GM21619 (cell line): ENCODE measurements at regions not wholly inside any gene's neighbourhood (a gene's known extent, or its start where the extent isn't known, plus 50 kb on each side); places are given as distances from the start of the nearest gene placed in this dataset.
"Not testable (repeated sequence)": the region's sequence is repeated elsewhere in the genome, so short reads cannot be mapped to it uniquely, and the experiment has no call there.

ENCODE experiments used
- ATAC-seq: cut with Tn5 transposase; IDR thresholded peaks from one replicate; pipeline ENCODE4 v1.9.1; 2021; ENCODE audit not compliant: unreplicated experiment

DNA sequence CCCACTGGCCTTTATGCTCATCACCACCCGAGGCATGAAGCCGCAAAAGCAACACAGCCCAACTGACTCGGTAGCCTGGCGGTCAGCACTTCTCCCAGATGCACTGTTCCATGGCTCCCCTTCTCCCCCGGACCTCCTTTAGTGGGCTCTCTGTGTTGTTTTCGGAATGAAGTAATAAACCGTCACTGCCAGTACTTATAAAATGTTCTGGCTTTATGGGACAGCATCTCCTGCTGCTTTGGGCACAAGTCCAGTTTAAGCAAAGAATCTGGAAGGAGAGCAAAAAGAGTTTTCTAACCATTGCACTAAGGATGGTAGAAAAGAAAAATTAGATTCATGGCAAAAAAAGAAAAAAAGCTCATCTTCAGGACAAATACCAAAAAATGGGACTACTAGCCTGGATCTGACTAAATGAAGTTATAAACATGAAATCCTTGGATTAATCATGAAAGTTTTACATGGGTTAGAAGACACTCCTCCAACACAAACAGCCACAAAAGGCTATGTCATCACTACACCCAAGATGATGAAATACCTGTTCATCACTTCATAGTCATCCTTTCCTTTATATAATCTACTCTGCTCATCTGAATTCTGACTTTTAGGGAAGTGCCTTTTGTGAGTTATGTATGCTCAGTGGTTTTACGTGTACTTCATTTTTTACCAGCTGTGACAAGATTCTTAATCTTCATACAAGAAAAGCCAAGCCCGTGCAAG lies 89.5 kb upstream of the UBE2E2 start:
- no peak for ATAC-seq

DNA sequence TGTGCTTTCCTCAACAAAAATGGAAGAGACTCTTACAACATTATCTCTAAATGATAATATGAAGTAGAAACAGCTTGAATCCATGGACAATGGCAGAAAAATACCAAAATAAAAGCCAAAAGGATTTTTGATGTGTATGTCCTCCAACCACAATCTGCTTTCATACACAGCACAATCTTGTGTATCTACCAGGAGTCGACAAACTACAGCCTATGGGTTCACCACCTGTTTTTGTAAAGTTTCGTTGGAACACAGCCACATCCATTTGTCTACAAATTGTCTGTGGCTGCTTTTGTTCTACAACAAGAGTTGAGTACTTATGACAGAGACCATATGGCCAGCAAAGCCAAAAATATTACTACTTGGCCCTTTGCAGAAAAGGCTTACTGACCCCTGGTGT lies 88.7 kb upstream of the UBE2E2 start:
- no peak for ATAC-seq

DNA sequence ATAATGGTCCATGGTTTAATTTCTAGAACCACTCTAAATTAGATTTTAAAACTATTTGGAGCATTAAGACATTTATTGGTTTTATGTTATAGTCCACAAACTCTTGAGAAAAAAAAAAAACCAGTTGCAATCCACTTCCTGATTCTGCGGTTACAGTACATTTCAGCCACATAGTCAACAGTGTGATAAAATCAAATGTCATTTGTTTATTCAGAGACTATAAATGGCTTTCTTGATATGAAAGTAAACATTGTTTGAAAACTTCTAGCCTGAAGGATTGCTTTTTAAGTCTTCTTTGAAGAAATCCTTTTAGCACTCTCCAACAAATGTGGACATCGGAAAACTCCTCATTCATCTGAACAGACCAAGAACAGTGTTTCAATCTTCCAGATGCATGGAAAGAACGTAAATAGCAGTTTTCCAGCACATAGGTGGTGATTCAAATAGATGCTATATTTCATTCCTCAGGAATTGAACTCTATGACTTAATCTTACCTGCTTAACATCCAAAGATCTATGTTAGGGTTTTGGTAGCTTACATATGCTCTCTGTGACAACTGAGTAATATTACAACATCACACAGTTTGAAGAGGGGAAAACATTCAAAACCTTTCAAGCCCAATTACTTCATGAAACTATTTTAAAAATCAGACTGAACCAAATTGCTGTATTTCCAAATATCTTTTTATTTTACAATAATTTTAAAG lies 87.8 kb upstream of the UBE2E2 start:
- ATAC-seq, result no peak

DNA sequence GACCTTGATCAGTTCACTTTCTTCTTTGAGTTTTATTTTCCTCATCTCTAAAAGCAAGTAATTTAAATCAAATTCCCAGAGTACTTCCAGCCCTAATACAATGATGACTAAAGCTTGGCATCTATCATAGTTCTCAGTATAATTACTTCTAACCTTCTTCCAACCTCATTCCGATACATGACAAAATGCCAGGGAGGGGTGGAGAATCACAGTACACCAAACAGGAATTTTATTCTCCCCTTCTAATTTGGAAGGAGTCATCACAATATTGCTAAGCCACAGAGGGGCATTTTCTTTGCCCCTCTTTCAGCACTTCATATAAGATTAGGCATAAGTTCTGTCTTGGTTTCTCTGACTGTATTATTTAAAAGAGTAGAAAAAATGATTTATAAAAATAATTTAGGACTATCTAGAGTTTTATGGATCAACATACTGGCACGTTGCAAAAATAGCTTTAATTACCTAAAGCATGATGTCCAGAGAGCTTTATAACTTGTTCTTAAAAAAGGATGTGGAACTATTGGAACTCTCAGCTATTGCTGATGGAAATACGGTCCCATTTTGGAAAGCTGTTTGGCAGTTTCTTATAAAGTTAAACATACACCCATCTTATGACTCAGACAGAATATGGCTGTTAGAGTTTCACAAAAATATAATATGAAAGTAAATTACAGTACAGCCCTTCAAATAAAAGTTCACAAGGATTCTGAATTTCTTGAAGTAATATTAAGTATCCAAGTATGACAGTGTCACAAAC lies 86.9 kb upstream of the UBE2E2 start:
- no peak for ATAC-seq

DNA sequence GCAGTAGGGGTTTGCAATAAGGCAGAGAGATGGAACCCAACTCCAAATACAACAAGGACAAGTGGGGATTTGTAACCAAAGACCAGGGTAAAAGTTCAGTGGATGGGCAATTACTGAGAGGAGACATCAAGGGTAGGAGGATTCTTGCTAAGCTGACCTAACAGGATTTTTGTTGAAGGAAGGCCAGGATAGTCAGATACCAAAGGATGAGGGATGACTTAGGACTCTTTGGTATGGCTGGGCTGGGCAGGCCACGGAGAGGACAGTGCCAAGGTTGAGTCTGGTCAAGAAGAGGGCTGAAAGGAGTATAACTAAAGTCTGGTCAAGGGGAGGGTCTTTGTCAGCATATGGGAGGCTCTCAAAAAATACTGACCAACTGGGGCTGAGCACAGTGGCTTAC lies 85.3 kb upstream of the UBE2E2 start:
- ATAC-seq, result no peak

DNA sequence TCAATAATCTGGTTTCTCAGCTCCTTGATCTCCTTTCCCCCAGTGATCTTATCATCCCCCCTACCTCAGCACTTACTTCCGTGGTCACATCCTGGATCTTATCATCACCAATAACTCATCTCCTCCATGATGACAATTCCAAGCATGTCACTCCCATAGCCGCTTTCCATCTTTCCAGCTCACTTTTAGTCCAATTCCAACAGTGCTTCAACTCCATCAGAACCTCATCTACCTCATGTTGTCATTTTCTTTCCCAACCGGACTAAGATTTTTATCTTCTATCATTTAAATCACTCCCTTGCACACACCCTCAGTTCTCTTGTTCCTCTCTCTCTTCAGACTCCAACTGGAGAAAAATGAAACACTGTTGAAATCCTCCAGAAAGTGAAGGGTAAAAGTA lies 75.9 kb upstream of the UBE2E2 start:
- ATAC-seq, result no peak

DNA sequence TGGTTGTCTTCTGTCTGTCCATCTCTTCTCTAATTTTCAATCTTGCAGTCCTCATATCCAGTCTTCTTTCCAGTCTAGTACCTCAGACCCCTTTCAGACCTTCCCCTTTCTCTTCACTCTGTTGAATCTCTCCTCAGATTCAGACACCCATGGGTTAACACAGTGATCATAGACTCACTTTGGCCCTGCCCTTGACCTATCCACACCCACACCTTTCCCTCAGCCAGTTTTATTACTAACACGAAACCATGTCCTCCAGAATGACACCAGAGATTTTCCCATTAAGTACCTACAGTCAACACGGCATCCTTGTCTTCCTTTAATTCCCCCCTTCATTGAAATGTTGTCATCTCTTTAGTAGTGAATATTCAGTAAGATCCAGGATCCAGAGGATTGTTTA lies 74.5 kb upstream of the UBE2E2 start:
- no peak for ATAC-seq

DNA sequence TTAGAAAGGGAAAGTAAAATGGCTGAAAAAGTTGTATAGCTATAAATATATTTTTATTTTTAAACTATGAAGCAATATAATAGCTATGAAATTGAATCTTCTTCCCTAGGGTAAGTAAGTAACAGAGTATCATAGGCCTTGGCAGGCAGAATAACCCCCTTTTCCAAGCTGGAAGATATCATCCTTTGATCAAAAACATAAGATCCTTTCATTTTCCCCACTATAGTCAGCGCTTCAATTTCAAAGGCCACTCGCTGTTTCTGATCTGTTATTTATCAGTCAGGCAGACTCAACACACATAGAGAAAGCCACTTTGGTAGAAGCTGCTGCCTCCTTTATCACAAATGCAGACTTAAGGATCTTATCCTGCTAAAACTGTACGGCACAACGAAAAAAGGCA lies 74.0 kb upstream of the UBE2E2 start:
- ATAC-seq, result no peak

DNA sequence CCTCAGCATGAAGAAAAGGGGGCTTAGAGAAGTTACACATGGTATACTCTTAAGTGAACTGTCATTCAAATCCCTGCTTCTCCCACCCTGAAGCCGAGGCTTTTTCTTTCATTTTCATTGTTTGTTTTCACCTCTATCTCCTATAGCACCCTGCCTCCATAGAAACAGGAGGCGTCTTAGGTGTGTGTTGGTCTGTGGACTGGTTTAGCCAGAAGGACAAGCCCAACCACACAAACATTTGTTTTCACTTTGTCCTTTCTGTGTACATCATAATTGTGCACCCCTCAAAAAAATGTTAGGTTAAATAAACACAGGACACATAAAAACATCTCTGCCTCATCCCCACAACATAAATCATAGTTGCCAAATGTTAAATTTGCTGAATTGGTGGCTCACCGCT lies 73.3 kb upstream of the UBE2E2 start:
- ATAC-seq, result peak; percentile 48

DNA sequence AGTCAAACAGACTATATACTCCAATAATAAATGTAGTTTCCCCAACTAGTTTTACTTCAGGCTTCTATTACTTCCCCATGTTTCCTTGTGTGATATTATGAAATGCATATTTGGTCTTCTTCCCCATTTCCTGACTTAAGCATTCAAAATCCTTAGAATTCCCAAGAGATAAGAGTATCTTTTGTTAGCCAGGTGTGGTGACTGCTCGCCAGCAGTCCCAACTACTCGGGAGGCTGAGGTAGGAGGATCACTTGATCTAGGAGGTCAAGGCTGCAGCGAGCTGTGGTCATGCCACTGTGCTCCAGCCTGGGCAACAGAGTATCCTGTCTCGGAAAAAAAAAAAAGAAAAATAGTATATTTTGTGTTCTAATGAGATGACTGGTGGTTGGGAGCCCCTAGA lies 72.7 kb upstream of the UBE2E2 start:
- no peak for ATAC-seq

DNA sequence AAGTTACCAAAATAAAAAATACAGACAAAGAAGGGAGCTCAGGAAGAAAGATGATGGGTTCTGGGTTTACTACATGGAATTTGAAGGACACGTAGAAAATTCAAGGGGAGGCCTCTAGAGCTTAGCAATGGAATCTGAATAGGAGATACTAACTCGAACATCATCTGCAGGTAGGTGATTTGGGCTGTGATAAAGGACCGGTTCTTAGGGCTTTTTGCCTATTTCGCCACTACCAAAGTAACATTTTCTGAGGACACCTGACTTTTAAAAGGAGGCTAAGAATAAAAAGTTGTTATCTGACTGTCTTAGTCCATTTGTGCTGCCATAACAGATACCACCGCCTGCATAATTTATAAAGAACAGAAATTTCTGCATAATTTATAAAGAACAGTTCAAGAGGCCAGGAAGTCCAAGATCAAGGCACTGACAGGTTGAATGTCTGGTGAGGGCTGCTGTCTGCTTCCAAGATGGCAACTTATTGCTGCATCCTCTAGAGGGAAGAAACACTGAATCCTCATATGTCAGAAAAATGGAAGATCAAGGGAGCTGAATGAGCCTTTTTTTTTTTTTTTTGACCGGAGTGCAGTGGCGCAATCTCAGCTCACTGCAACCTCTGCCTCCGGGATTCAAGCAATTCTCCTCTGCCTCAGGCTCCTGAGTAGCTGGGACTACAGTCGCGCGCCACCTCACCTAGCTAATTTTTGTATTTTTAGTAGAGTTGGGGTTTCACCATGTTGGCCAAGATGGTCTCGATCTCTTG lies 67.9 kb upstream of the UBE2E2 start:
- ATAC-seq, result no peak

DNA sequence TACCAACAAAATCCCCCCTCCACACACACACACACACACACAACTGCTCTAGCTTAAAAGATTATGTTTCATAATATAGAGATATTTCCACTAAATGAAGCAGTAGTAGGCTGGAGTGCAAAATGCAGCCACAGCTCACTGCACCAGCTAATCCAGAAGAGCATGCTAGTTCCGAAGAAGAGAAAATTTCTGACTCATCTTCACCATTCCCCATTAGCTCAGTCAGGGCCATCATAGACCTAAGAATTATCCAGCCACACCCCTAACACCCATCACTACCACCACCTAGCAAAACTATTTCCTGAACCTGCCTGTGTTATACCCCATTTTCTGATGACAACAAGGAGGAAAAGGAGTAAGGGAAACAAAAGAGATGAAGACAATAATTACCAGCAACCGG lies 67.1 kb upstream of the UBE2E2 start:
- ATAC-seq, result no peak

DNA sequence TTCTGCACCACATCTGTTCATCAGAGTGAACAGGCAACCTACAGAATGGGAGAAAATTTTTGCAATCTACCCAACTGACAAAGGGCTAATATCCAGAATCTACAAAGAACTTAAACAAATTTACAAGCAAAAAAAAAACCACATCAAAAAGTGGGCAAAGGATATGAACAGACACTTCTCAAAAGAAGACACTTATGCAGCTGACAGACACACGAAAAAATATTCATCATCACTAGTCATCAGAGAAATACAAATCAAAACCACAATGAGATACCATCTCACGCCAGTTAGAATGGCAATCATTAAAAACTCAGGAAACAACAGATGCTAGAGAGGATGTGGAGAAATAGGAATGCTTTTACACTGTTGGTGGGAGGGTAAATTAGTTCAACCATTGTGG lies 59.1 kb upstream of the UBE2E2 start:
- ATAC-seq, result not testable (repeated sequence)

DNA sequence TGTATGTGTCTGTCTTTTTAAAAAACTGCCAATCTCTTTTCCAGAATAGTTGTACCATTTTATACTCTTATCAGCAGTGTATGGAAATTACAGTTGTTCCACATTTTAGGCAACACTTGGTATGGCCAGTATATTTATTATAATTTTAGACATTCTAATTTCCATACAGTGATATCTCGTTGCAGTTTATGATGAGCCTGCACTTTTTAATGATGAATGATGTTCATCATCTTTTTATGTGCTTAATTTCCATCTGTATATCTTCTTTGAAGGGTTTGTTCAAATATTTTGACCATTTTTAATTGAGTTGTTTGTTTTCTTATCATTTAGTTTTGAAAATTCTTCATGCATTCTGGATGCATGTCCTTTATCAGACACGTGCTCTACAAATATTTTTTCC lies 57.0 kb upstream of the UBE2E2 start:
- no peak for ATAC-seq

DNA sequence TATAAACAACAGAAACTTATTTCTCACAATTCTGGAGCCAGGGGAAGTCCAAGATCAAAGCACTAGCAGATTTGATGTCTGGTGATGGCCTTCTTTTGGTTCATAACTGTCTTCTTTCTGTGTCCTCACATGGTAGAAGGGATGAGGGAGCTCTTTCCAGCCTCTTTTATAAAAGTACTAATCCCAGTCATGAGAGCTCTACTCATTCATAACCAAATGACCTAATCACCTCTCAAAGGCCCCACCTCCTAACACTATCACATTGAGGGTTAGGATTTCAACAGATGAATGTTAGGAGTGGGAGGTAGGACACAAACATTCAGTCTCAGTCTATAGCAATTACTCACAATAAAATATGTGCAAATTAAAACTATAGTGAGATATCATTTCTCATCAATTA lies 50.1 kb upstream of the UBE2E2 start:
- ATAC-seq, result no peak
